ENCODE measurements at regions not wholly inside any gene's neighbourhood (a gene's known extent, or its start where the extent isn't known, plus 50 kb on each side); places are given as distances from the start of the nearest gene placed in this dataset.
"Not testable (repeated sequence)": the region's sequence is repeated elsewhere in the genome, so short reads cannot be mapped to it uniquely, and the experiment has no call there.

GRCh38 chr2:236909193-236909504 lies 176.5 kb upstream of the COPS8 start:
- no peak for DNase-seq

GRCh38 chr2:236909802-236910201 lies 175.9 kb upstream of the COPS8 start:
- no peak for DNase-seq

GRCh38 chr2:236910781-236911495 lies 174.8 kb upstream of the COPS8 start:
- DNase-seq: no peak

- no peak for DNase-seq
Measured at GRCh38 chr2:236912326-236913120, 173.2 kb upstream of the COPS8 start.

- no peak for DNase-seq
Measured at GRCh38 chr2:236915186-236915585, 170.5 kb upstream of the COPS8 start.

GRCh38 chr2:236915726-236916125 lies 170.0 kb upstream of the COPS8 start:
- no peak for DNase-seq

GRCh38 chr2:236916181-236916580 lies 169.5 kb upstream of the COPS8 start:
- DNase-seq: no peak

- no peak for DNase-seq
Measured at GRCh38 chr2:236916651-236917050, 169.0 kb upstream of the COPS8 start.

- DNase-seq: no peak
Measured at GRCh38 chr2:236917164-236917563, 168.5 kb upstream of the COPS8 start.

GRCh38 chr2:236918545-236918944 lies 167.1 kb upstream of the COPS8 start:
- no peak for DNase-seq

- no peak for DNase-seq
Measured at GRCh38 chr2:236919209-236919608, 166.5 kb upstream of the COPS8 start.

GRCh38 chr2:236919801-236920379 lies 165.8 kb upstream of the COPS8 start:
- not testable (repeated sequence) for DNase-seq

- no peak for DNase-seq
Measured at GRCh38 chr2:236922061-236922460, 163.6 kb upstream of the COPS8 start.

GRCh38 chr2:236928380-236929037 lies 157.2 kb upstream of the COPS8 start:
- DNase-seq: no peak

GRCh38 chr2:236932831-236933361 lies 152.8 kb upstream of the COPS8 start:
- no peak for DNase-seq

GRCh38 chr2:236934166-236934565 lies 151.5 kb upstream of the COPS8 start:
- DNase-seq: no peak

GRCh38 chr2:236934656-236935055 lies 151.0 kb upstream of the COPS8 start:
- DNase-seq: no peak

- no peak for DNase-seq
Measured at GRCh38 chr2:236935083-236935482, 150.6 kb upstream of the COPS8 start.

- DNase-seq: no peak
Measured at GRCh38 chr2:236935631-236936445, 149.9 kb upstream of the COPS8 start.

- DNase-seq: no peak
Measured at GRCh38 chr2:236936446-236936940, 149.2 kb upstream of the COPS8 start.

GRCh38 chr2:236938126-236938525 lies 147.6 kb upstream of the COPS8 start:
- no peak for DNase-seq

- DNase-seq: no peak
Measured at GRCh38 chr2:236939271-236939670, 146.4 kb upstream of the COPS8 start.

Data from stimulated activated CD4-positive, alpha-beta T cell treated with anti-CD3 and anti-CD28 coated beads, Interleukin-15, amount 100 ng/mL, for 24 hours (primary cell).